Suprapubic skin (tissue), 4 donors: ENCODE measurements at regions not wholly inside any gene's neighbourhood (a gene's known extent, or its start where the extent isn't known, plus 50 kb on each side); places are given as distances from the start of the nearest gene placed in this dataset.

Experiments used
- DNase-seq, 2 donors: peaks; one replicate each; pipeline ENCODE4 v3.0.0-alpha.2; 2019; ENCODE audit warnings: low spot score in 2 of 2
- H3K27ac ChIP-seq: fragments of 200-600 bp; sonication (generic); one replicate; pipeline ENCODE4 v1.5.1; 2019
- H3K27me3 ChIP-seq: fragments of 200-600 bp; sonication (generic); one replicate; pipeline ENCODE4 v1.5.1; 2019
- H3K36me3 ChIP-seq: fragments of 200-600 bp; sonication (generic); one replicate; pipeline ENCODE4 v1.5.1; 2019
- H3K4me1 ChIP-seq: fragments of 200-600 bp; sonication (generic); one replicate; pipeline ENCODE4 v1.5.1; 2019
- H3K4me3 ChIP-seq: fragments of 200-600 bp; sonication (generic); one replicate; pipeline ENCODE4 v1.5.1; 2019; ENCODE audit warnings: mild to moderate bottlenecking
- H3K9me3 ChIP-seq: fragments of 200-600 bp; sonication (generic); one replicate; pipeline ENCODE4 v1.5.1; 2019
- EP300 ChIP-seq: sonication (generic); formaldehyde crosslinking; IDR thresholded peaks from one replicate; pipeline ENCODE4 v1.6.1; 2017; ENCODE audit warnings: antibody characterized with exemption
- POLR2A ChIP-seq, 2 donors: fragments of 450-650 bp; IDR thresholded peaks; one replicate each; pipeline ENCODE4 v1.6.1; 2017; ENCODE audit warnings: antibody characterized with exemption in 2 of 2, mild to moderate bottlenecking in 2 of 2, moderate library complexity in 2 of 2
- POLR2AphosphoS5 ChIP-seq, 3 donors: sonication (generic); formaldehyde crosslinking; IDR thresholded peaks; one replicate each; pipeline ENCODE4 v1.6.1; 2017; ENCODE audit warnings: antibody characterized with exemption in 3 of 3
- WGBS: methylation state at CpG from one replicate; pipeline ENCODE4 v1.1.5; 2018; 5-methylcytosine and 5-hydroxymethylcytosine counted together
- TF ChIP-seq, protein P1 (sequence below), 2 donors: fragments of 200-600 bp in 1 of 2; fragments of 450-650 bp in 1 of 2; sonication (generic) in 1 of 2; IDR thresholded peaks; one replicate each; pipeline ENCODE4 v1.5.1; 2016 to 2019; ENCODE audit warnings: antibody characterized with exemption in 2 of 2, mild to moderate bottlenecking in 1 of 2, moderate library complexity in 1 of 2

DNA sequence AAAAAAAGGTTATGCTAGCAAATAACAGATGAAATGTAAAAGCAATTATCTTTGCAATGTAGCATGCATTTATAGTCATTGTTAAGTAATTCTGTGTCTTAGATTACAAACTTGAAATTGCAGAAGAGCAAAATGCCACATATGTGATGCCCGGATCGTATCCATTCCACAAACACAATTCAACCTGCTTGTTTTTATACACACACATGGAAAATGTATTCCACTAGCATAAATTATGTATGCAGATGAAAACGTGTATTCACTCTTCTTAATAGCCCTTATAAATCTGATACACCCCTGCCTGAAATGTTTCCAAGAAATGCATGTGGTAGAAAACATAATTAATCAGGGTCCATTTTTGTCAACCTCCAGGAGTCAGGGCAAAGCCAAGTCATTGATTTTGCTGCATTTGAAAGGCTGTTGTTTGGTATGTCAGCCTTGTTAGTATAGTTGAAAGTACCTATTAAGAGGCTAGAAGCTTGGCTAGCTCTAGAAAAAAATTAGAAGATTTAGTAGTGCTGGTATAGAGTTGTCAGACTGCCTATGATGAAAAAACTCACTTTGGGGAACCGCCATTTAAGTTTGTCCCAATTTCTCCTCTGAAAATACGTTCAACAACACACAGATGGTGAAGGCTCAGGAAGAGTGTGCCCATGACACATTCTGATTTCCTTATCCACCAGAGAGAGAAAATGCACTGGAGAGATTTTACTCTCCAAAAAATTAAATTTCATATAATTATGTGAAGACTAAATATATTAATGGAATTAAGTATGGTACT lies 69.2 kb upstream of the TMC3 start:
- H3K4me3 ChIP-seq: no peak overlapping the region
- no peaks in the 10 kb centered on the region for H3K4me1 ChIP-seq
- H3K36me3 ChIP-seq: no peaks in the 10 kb centered on the region
- TF ChIP-seq EP300: no peak
- TF ChIP-seq, protein P1, sequence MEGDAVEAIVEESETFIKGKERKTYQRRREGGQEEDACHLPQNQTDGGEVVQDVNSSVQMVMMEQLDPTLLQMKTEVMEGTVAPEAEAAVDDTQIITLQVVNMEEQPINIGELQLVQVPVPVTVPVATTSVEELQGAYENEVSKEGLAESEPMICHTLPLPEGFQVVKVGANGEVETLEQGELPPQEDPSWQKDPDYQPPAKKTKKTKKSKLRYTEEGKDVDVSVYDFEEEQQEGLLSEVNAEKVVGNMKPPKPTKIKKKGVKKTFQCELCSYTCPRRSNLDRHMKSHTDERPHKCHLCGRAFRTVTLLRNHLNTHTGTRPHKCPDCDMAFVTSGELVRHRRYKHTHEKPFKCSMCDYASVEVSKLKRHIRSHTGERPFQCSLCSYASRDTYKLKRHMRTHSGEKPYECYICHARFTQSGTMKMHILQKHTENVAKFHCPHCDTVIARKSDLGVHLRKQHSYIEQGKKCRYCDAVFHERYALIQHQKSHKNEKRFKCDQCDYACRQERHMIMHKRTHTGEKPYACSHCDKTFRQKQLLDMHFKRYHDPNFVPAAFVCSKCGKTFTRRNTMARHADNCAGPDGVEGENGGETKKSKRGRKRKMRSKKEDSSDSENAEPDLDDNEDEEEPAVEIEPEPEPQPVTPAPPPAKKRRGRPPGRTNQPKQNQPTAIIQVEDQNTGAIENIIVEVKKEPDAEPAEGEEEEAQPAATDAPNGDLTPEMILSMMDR (IDR thresholded peaks at IDR 0.05): no peak
- no peak for TF ChIP-seq POLR2AphosphoS5 (IDR thresholded peaks at IDR 0.05)
- TF ChIP-seq POLR2A (IDR thresholded peaks at IDR 0.05): no peak
- DNase-seq: no peak
- H3K27me3 ChIP-seq: peaks cover 16% of the 10 kb centered on the region
- H3K9me3 ChIP-seq: peaks cover 9% of the 10 kb centered on the region
- WGBS: 74% methylated on average over 5 of the region's 5 CpGs
- no peak overlapping the region for H3K27ac ChIP-seq

DNA sequence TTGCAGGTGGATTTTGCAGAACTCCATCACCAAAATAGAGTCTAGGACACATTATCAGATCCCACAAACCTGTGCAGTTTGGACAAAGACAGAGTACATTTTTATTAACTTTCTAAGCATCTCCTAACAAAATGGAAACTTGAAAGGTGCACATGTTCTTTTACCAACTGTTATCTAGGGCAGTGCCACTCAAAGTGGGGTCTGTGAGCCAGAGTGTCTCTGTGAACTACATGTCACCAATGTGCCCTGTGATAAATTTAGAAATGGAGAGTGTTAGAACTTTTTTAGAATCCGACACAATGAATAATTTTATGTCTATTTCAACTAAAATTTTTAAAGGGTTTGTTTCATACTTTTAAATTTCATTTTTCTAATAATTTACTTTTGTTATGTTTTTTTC lies 68.4 kb upstream of the TMC3 start:
- peaks cover 9% of the 10 kb centered on the region for H3K9me3 ChIP-seq
- no peak for DNase-seq

DNA sequence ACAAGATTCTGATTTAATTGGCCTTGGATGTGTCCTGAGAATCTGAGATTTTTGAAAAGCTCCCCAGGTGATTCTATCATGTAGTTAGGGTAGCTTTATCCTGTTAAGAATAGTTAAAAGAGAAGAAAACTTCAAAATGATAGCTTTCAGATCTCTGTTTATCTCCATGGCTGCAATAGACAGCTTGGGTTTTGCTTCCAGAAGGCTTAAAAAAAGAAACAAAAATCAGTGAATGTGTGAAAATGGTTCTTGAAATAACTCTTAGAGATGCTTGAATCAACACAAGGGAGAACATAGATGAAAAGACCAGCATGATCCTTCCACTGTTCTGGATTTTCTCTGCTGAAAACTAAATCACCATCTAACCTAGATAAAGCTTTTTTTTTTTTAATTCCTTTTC lies 60.8 kb upstream of the TMC3 start:
- no peaks in the 10 kb centered on the region for H3K36me3 ChIP-seq
- TF ChIP-seq POLR2AphosphoS5 (IDR thresholded peaks at IDR 0.05) (no peak), POLR2A (IDR thresholded peaks at IDR 0.05) (no peak), EP300 (no peak)
- TF ChIP-seq, protein P1 (IDR thresholded peaks at IDR 0.05): no peak
- H3K27ac ChIP-seq: no peak overlapping the region
- DNase-seq: no peak
- H3K27me3 ChIP-seq: peaks cover 6% of the 10 kb centered on the region
- H3K4me1 ChIP-seq: no peaks in the 10 kb centered on the region
- H3K9me3 ChIP-seq: no peaks in the 10 kb centered on the region
- H3K4me3 ChIP-seq: no peak overlapping the region

More for the DNA sequence above, 68.4 kb upstream of the TMC3 start:
- TF ChIP-seq, protein P1 (IDR thresholded peaks at IDR 0.05): no peak
- TF ChIP-seq EP300 (no peak), POLR2A (IDR thresholded peaks at IDR 0.05) (no peak), POLR2AphosphoS5 (IDR thresholded peaks at IDR 0.05) (no peak)
- no peak overlapping the region for H3K27ac ChIP-seq
- 90% methylated on average over 1 of the region's 1 CpG for WGBS
- H3K4me3 ChIP-seq: no peak overlapping the region
- H3K27me3 ChIP-seq: peaks cover 16% of the 10 kb centered on the region
- no peaks in the 10 kb centered on the region for H3K36me3 ChIP-seq
- H3K4me1 ChIP-seq: no peaks in the 10 kb centered on the region

DNA sequence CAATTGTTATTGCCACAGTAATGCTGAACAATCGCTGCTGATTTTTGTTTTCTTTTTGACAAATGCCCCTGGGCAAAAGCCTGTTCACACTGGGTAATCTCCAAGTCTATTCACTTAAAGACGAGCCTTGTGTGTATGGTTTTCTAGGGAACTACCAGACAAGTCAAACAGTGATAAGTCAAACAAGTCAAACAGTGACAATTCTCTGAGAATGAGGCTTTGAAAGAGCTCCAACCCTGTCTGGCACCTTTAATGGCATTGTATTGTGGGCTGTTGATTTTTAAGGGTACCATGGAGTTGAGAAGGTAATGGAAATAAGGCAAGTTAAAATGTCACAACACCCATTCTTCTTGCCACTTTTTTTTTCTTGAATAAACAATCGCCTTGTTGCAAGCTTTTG lies 59.4 kb upstream of the TMC3 start:
- no peak for DNase-seq
- TF ChIP-seq POLR2A (IDR thresholded peaks at IDR 0.05) (no peak), EP300 (no peak), POLR2AphosphoS5 (IDR thresholded peaks at IDR 0.05) (no peak)
- TF ChIP-seq, protein P1 (IDR thresholded peaks at IDR 0.05): no peak
- no peaks in the 10 kb centered on the region for H3K4me1 ChIP-seq
- peaks cover 6% of the 10 kb centered on the region for H3K27me3 ChIP-seq
- no peaks in the 10 kb centered on the region for H3K36me3 ChIP-seq
- WGBS: 71% methylated on average over 3 of the region's 3 CpGs
- no peak overlapping the region for H3K4me3 ChIP-seq
- no peak overlapping the region for H3K27ac ChIP-seq
- H3K9me3 ChIP-seq: no peaks in the 10 kb centered on the region

GRCh38 chr15:81432179-81432578 lies 58.2 kb upstream of the TMC3 start:
- TF ChIP-seq POLR2A (IDR thresholded peaks at IDR 0.05): no peak
- TF ChIP-seq, protein P1 (IDR thresholded peaks at IDR 0.05): no peak
- no peak for TF ChIP-seq POLR2AphosphoS5 (IDR thresholded peaks at IDR 0.05)
- no peak for TF ChIP-seq EP300
- Histone ChIP-seq H3K36me3 (no peaks in the 10 kb centered on the region), H3K27ac (no peak overlapping the region), H3K4me3 (no peak overlapping the region), H3K27me3 (peaks cover 6% of the 10 kb centered on the region), H3K4me1 (no peaks in the 10 kb centered on the region), H3K9me3 (no peaks in the 10 kb centered on the region)
- 47% methylated on average over 2 of the region's 2 CpGs for WGBS
- no peak for DNase-seq
